Gastroesophageal sphincter (tissue), 4 donors: ENCODE measurements at regions not wholly inside any gene's neighbourhood (a gene's known extent, or its start where the extent isn't known, plus 50 kb on each side); places are given as distances from the start of the nearest gene placed in this dataset.

ENCODE experiments used
- ATAC-seq: fragments of 150-250 bp; one replicate; pipeline ENCODE4 v1.9.1; 2016; ENCODE audit warnings: mild to moderate bottlenecking, moderate library complexity
- H3K27ac ChIP-seq, 4 donors: fragments of 200-600 bp; sonication (generic) in 3 of 4; 1 replicate in 3 of 4; 2 replicates in 1 of 4; pipeline ENCODE4 v1.5.1; 2016 to 2019
- H3K27me3 ChIP-seq: fragments of 200-600 bp; sonication (generic); one replicate; pipeline ENCODE4 v1.5.1; 2019
- H3K36me3 ChIP-seq, 2 donors: fragments of 200-600 bp; sonication (generic); one replicate each; pipeline ENCODE4 v1.5.1; 2019; ENCODE audit warnings: control low read depth in 1 of 2
- H3K4me1 ChIP-seq, 3 donors: fragments of 200-600 bp; sonication (generic); 1 replicate in 2 of 3; 2 replicates in 1 of 3; pipeline ENCODE4 v1.5.1; 2016 to 2019; ENCODE audit warnings: control low read depth in 2 of 3
- H3K4me3 ChIP-seq, 2 donors: fragments of 200-600 bp; sonication (generic); one replicate each; pipeline ENCODE4 v1.5.1; 2019; ENCODE audit warnings: mild to moderate bottlenecking in 1 of 2, moderate library complexity in 1 of 2
- H3K9me3 ChIP-seq, 3 donors: fragments of 200-600 bp; sonication (generic); one replicate each; pipeline ENCODE4 v1.5.1; 2017 to 2019; ENCODE audit warnings: control low read depth in 2 of 3
- CTCF ChIP-seq, 4 experiments: fragments of 200-600 bp in 2 of 4; fragments of 450-650 bp in 2 of 4; sonication (generic) in 1 of 4; IDR thresholded peaks; one replicate each; pipeline ENCODE4 v1.5.1; 2017 to 2019; ENCODE audit warnings: antibody characterized with exemption in 4 of 4, mild to moderate bottlenecking in 2 of 4, moderate library complexity in 2 of 4
- EP300 ChIP-seq: sonication (generic); formaldehyde crosslinking; IDR thresholded peaks from one replicate; pipeline ENCODE4 v1.6.1; 2017; ENCODE audit warnings: antibody characterized with exemption, mild to moderate bottlenecking
- POLR2A ChIP-seq, 2 donors: fragments of 450-650 bp; IDR thresholded peaks; one replicate each; pipeline ENCODE4 v1.6.1; 2017; ENCODE audit warnings: antibody characterized with exemption in 2 of 2, mild to moderate bottlenecking in 2 of 2, moderate library complexity in 1 of 2
- POLR2AphosphoS5 ChIP-seq: sonication (generic); formaldehyde crosslinking; IDR thresholded peaks from one replicate; pipeline ENCODE4 v1.6.1; 2017; ENCODE audit warnings: antibody characterized with exemption
- WGBS, 2 donors: methylation state at CpG; one replicate each; pipeline ENCODE4 v1.1.5; 2018; ENCODE audit warnings: low coverage in 1 of 2; 5-methylcytosine and 5-hydroxymethylcytosine counted together

GRCh38 chr6:9172096-9172495, 736.8 kb upstream of the SLC35B3 start:
- no peak overlapping the region for H3K27ac ChIP-seq
- H3K9me3 ChIP-seq, result no peaks in the 10 kb centered on the region
- WGBS, 2 donors, result 90 to 100% methylated on average over 1 of the region's 1 CpG
- no peaks in the 10 kb centered on the region for H3K36me3 ChIP-seq
- no peak overlapping the region for H3K4me3 ChIP-seq
- H3K4me1 ChIP-seq, result no peaks in the 10 kb centered on the region
- no peak for ATAC-seq
- no peaks in the 10 kb centered on the region for H3K27me3 ChIP-seq
- TF ChIP-seq POLR2AphosphoS5 (no peak), CTCF (IDR thresholded peaks at IDR 0.05) (no peak), EP300 (no peak), POLR2A (IDR thresholded peaks at IDR 0.05) (no peak)

GRCh38 chr6:9168669-9169068, 733.3 kb upstream of the SLC35B3 start:
- Histone ChIP-seq H3K36me3 (no peaks in the 10 kb centered on the region), H3K27ac (no peak overlapping the region), H3K4me1 (no peaks in the 10 kb centered on the region), H3K27me3 (no peaks in the 10 kb centered on the region), H3K4me3 (no peak overlapping the region), H3K9me3 (no peaks in the 10 kb centered on the region)
- WGBS, 2 donors, result 87 to 91% methylated on average over 1 of the region's 1 CpG
- no peak for ATAC-seq
- TF ChIP-seq CTCF (IDR thresholded peaks at IDR 0.05), result no peak
- TF ChIP-seq EP300, result no peak
- no peak for TF ChIP-seq POLR2A (IDR thresholded peaks at IDR 0.05)
- no peak for TF ChIP-seq POLR2AphosphoS5

- Histone ChIP-seq H3K27me3 (no peaks in the 10 kb centered on the region), H3K4me1 (no peaks in the 10 kb centered on the region), H3K36me3 (no peaks in the 10 kb centered on the region), H3K27ac (no peak overlapping the region), H3K9me3 (peaks cover 0 to 24% (median 0%) of the 10 kb centered on the region in 3 donors), H3K4me3 (no peak overlapping the region)
- TF ChIP-seq POLR2A (IDR thresholded peaks at IDR 0.05) (no peak), CTCF (IDR thresholded peaks at IDR 0.05) (no peak), POLR2AphosphoS5 (no peak), EP300 (no peak)
- ATAC-seq, result no peak
Observed at GRCh38 chr6:9161731-9162130, 726.4 kb upstream of the SLC35B3 start.

- no peak for TF ChIP-seq EP300
- TF ChIP-seq POLR2AphosphoS5, result no peak
- TF ChIP-seq POLR2A (IDR thresholded peaks at IDR 0.05), result no peak
- no peak for TF ChIP-seq CTCF (IDR thresholded peaks at IDR 0.05)
- ATAC-seq, result no peak
Observed at GRCh38 chr6:9159051-9159450, 723.7 kb upstream of the SLC35B3 start.

GRCh38 chr6:9155836-9156235, 720.5 kb upstream of the SLC35B3 start:
- no peak overlapping the region for H3K27ac ChIP-seq
- no peak overlapping the region for H3K4me3 ChIP-seq
- H3K36me3 ChIP-seq, result no peaks in the 10 kb centered on the region
- ATAC-seq, result no peak
- H3K9me3 ChIP-seq, result no peaks in the 10 kb centered on the region
- TF ChIP-seq CTCF (IDR thresholded peaks at IDR 0.05), result no peak
- no peak for TF ChIP-seq POLR2AphosphoS5
- no peak for TF ChIP-seq EP300
- TF ChIP-seq POLR2A (IDR thresholded peaks at IDR 0.05), result no peak
- H3K27me3 ChIP-seq, result no peaks in the 10 kb centered on the region
- H3K4me1 ChIP-seq, result no peaks in the 10 kb centered on the region
- WGBS, 2 donors, result 60 to 62% methylated on average over 3 of the region's 3 CpGs

More at GRCh38 chr6:9159051-9159450, 723.7 kb upstream of the SLC35B3 start:
- Histone ChIP-seq H3K27me3 (no peaks in the 10 kb centered on the region), H3K9me3 (peaks cover 0 to 24% (median 0%) of the 10 kb centered on the region in 3 donors), H3K4me1 (no peaks in the 10 kb centered on the region), H3K36me3 (no peaks in the 10 kb centered on the region), H3K27ac (no peak overlapping the region), H3K4me3 (no peak overlapping the region)
- WGBS, 2 donors, result 62 to 91% methylated on average over 2 to 3 of the region's 3 CpGs
